HepG2 (cell line): ENCODE measurements at regions not wholly inside any gene's neighbourhood (a gene's known extent, or its start where the extent isn't known, plus 50 kb on each side); places are given as distances from the start of the nearest gene placed in this dataset.

Experiments used
- ATRX ChIP-seq: sonication (generic); formaldehyde crosslinking; IDR thresholded peaks from 2 replicates; pipeline ENCODE4 v1.4.0; 2020; ENCODE audit warnings: missing genetic modification reagents, borderline replicate concordance
- MAX ChIP-seq: IDR thresholded peaks from 2 replicates; pipeline ENCODE4 v1.6.1; 2012; ENCODE audit warnings: inconsistent platforms
- RFX1 ChIP-seq: fragments of 450-650 bp; IDR thresholded peaks from 2 replicates; pipeline ENCODE4 v1.6.1; 2017
- SP2 ChIP-seq: sonication (generic); formaldehyde crosslinking; IDR thresholded peaks from 2 replicates; pipeline ENCODE4 v1.5.1; 2020; ENCODE audit warnings: mild to moderate bottlenecking, missing genetic modification reagents

- TF ChIP-seq SP2 (CRISPR knock-in tag): no peak
- TF ChIP-seq MAX: no peak
- TF ChIP-seq ATRX (CRISPR knock-in tag): no peak
- no peak for TF ChIP-seq RFX1
Measured at GRCh38 chr12:70154960-70155589, 88.2 kb upstream of the CNOT2 start.
